IPS-18a (cell line): ENCODE measurements at regions not wholly inside any gene's neighbourhood (a gene's known extent, or its start where the extent isn't known, plus 50 kb on each side); places are given as distances from the start of the nearest gene placed in this dataset.

ENCODE experiments used
- H3K27ac ChIP-seq: one replicate; pipeline ENCODE4 v1.5.1; 2013; ENCODE audit warnings: low read length
- H3K27me3 ChIP-seq: one replicate; pipeline ENCODE4 v1.6.1; 2013; ENCODE audit warnings: mild to moderate bottlenecking, low read length; ENCODE audit not compliant: control insufficient read depth, insufficient read depth
- H3K36me3 ChIP-seq: one replicate; pipeline ENCODE4 v1.6.1; 2013; ENCODE audit warnings: low read depth, low read length; ENCODE audit not compliant: control insufficient read depth
- H3K4me1 ChIP-seq: one replicate; pipeline ENCODE4 v1.6.1; 2013; ENCODE audit warnings: low read depth, low read length; ENCODE audit not compliant: control insufficient read depth
- H3K4me3 ChIP-seq: one replicate; pipeline ENCODE4 v1.5.1; 2013; ENCODE audit warnings: low read length
- H3K9ac ChIP-seq: one replicate; pipeline ENCODE4 v1.6.1; 2013; ENCODE audit warnings: mild to moderate bottlenecking, low read length, moderate library complexity
- H3K9me3 ChIP-seq: one replicate; pipeline ENCODE4 v1.6.1; 2013; ENCODE audit warnings: low read depth, low read length; ENCODE audit not compliant: control insufficient read depth

DNA sequence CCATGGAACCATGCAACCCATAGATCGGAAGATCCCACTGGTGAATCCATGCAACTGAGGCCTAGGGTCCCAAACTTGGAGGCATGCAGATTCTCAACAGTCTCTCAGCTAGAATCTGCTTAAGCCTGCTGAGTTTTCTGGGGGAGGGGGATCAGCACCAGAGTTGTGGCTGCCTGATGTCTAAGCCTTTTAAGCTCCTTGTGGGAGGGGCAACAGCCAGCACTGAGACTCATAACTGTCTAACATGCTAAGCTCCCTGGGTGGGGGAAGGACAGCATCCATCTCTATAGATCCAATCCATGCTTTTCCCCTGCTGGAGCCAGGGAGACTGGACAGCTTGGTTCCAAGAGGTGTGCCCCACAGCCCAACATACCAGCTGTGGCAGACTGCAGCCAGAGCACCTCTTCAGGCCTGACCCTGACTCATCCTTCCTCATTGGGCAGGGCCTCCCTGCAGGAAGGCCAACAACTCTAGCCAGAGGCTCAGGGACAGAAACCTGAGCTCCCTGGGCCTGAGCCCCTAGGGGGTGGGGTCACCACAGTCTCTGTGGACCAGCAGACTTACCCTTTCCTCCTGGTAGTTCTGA, 300.1 kb upstream of the SLC7A11 start:
- no peaks in the 10 kb centered on the region for H3K27me3 ChIP-seq

DNA sequence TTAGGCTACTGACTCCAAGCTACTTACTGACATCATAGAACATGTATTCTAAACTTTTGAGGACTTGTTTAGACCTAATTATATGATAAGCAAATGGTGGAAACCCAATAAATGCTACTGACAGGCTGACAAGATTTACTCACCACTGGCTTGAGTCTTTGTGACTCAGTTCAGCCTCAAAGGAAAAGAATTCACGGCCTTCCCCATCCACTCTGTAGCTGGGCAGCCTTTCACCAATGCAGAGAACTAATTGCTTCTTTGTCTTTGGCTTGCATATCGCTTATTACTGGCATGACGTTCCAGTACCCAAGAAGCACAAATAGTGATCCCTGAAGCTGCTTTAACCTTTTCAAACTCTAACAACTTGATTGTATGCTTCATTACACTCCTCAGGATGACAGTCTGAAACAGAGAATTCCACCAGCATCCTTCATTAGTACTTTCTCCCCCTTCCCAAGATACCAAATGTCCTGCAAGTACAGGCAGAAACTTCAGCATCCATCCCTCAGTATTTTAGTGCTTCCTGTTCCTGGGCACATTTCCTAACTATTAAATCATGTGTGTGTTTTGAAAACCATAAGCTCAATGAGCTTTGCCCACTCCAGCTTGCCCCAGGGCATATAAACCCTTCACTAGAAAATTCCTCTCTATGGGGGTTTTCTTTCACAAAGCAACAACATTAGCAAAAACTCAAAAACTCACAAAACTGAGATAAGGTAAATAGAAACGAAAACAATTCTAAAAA, 298.1 kb upstream of the SLC7A11 start:
- Histone ChIP-seq H3K27me3 (no peaks in the 10 kb centered on the region), H3K9ac (no peak overlapping the region), H3K4me1 (no peaks in the 10 kb centered on the region), H3K36me3 (no peaks in the 10 kb centered on the region), H3K27ac (no peak overlapping the region), H3K9me3 (no peaks in the 10 kb centered on the region), H3K4me3 (no peak overlapping the region)

More for the DNA sequence above, 300.1 kb upstream of the SLC7A11 start:
- Histone ChIP-seq H3K9ac (no peak overlapping the region), H3K27ac (no peak overlapping the region), H3K4me1 (no peaks in the 10 kb centered on the region), H3K9me3 (no peaks in the 10 kb centered on the region), H3K36me3 (no peaks in the 10 kb centered on the region), H3K4me3 (no peak overlapping the region)

DNA sequence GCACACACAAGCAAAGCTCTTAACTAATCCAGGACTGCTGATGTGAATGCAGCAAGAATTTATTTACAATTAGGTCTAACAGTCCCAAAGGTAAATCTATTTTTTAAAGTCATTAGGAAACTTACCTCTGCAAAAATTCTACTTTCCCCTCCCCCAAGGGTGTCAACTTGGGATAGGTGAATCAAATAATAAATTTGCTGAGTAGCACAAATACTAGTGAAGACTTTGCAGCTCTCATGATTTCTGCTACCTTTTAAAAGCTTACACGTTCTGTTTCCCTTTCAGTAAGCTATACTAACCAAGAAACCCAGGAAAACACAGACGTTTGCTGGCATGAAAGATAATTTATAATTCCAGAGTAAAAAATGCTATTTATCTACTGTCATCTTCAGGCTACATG, 296.6 kb upstream of the SLC7A11 start:
- no peak overlapping the region for H3K27ac ChIP-seq
- no peaks in the 10 kb centered on the region for H3K36me3 ChIP-seq
- H3K9ac ChIP-seq, result no peak overlapping the region
- H3K27me3 ChIP-seq, result no peaks in the 10 kb centered on the region
- no peaks in the 10 kb centered on the region for H3K4me1 ChIP-seq
- H3K9me3 ChIP-seq, result no peaks in the 10 kb centered on the region
- no peak overlapping the region for H3K4me3 ChIP-seq

DNA sequence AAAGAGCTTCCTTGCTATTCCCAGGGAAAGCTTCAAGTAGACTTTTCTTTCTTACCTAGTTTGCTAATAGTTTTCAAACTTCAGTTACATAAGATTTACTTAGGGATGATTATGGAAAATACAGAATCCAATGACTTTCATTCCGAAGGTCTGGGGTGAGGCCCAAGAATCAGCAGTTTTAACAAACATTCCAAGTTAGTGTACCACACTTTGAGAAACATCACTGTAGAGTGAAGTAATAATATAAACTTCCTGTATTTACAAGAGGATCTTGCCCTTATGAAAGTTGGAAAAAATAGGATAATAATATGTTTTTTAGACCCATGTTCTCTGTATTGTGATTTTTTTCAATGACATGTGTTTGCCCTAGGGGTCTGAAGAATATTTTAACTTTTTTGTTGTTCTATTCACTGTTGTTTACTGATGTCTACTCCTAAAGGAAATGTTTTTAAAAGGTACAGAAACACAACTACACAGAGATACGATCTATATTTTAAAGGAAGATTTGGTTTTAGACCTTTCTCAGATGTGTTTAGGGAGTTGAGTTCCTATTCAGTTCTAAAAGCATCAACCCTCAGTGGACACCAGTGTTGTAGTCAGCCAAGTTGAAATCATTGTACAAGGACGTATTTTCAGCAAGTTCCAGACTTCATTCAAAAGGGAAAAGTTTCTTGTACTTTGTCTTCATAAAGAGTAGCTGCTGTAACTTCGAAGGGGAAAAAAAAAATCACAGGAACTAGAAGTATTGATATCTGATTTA, 295.8 kb upstream of the SLC7A11 start:
- Histone ChIP-seq H3K4me1 (no peaks in the 10 kb centered on the region), H3K27ac (no peak overlapping the region), H3K36me3 (no peaks in the 10 kb centered on the region), H3K9ac (no peak overlapping the region), H3K27me3 (no peaks in the 10 kb centered on the region), H3K9me3 (no peaks in the 10 kb centered on the region), H3K4me3 (no peak overlapping the region)

DNA sequence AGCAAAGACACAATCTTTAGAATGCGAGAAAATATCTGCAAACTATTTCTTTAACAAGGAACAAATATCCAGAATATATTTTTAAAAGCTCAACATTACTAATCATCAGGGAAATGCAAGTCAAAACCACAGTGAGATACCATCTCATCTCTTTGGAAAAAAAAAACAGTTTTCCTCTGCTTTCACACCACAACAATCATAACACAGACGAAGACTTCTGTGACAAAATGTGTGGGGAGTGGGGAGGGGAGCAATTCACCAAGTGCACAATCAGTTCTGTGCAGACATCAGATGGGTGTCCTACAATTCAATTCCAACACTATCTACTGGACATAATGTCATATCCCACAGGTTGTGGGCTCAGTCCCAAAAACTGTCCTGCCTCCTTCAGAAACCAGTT, 293.2 kb upstream of the SLC7A11 start:
- no peak overlapping the region for H3K27ac ChIP-seq
- no peaks in the 10 kb centered on the region for H3K36me3 ChIP-seq
- no peaks in the 10 kb centered on the region for H3K4me1 ChIP-seq
- no peaks in the 10 kb centered on the region for H3K27me3 ChIP-seq
- no peak overlapping the region for H3K9ac ChIP-seq
- peaks cover 6% of the 10 kb centered on the region for H3K9me3 ChIP-seq
- H3K4me3 ChIP-seq, result no peak overlapping the region

DNA sequence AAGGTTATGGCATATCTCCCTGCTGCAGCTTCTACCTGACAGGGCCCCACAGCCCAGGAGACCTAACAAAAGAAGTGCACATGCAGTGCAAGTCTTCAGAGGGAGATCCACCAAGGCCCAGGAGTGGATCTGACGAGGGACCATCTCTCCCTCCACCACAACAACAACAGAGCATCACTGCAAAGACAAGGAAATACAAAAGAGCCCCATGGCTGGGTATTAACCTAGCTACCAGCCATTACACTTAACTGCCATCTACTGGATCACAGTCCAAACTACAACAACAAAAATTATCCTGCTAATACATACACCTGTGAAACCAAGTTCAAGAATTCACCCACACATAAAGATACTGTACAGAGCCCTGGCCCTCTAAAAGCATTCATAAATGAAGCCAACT, 280.2 kb upstream of the SLC7A11 start:
- Histone ChIP-seq H3K36me3 (no peaks in the 10 kb centered on the region), H3K9ac (no peak overlapping the region), H3K9me3 (no peaks in the 10 kb centered on the region), H3K4me1 (no peaks in the 10 kb centered on the region), H3K27me3 (no peaks in the 10 kb centered on the region), H3K4me3 (no peak overlapping the region), H3K27ac (no peak overlapping the region)

DNA sequence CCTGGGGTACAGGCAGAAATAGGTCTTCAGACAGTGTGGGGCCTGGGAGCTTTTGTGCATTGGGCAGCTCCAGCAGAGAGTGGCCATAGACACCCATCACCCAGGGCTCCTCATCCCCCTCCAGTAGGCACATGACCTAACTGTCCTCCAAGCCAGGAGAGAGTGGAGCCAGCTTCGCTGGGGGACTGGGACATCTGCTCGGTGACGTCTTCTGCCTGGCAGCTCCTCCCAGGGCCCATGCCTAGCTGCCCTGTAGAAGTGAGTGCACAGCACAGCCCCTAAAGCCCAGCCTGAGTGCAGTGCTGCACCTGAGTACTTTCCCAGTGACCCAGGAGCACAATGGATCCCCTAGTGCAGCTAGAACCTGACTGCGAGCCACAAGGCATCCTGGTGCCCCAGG, 279.7 kb upstream of the SLC7A11 start:
- Histone ChIP-seq H3K36me3 (no peaks in the 10 kb centered on the region), H3K9me3 (no peaks in the 10 kb centered on the region), H3K27ac (no peak overlapping the region), H3K27me3 (no peaks in the 10 kb centered on the region), H3K4me1 (no peaks in the 10 kb centered on the region), H3K4me3 (no peak overlapping the region), H3K9ac (no peak overlapping the region)

DNA sequence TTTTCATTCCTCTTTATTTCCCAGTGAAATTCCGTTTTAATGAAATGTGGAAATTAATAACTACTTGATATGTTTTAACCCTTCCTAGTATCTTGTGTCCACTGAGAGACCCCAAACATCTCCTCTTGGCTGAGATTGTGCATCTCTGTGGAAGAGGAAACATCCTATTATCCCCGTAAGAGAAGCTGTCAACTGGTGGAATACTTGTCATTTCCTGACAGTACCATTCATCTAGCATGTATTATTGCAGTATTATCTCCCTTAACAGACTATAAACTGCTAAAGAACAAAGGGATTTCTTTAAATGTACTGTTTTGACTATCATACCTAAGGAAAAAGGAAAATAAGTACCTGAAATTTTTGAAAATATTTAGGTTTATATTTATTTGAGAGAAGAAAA, 277.3 kb upstream of the SLC7A11 start:
- Histone ChIP-seq H3K4me1 (no peaks in the 10 kb centered on the region), H3K9ac (no peak overlapping the region), H3K36me3 (no peaks in the 10 kb centered on the region), H3K4me3 (no peak overlapping the region), H3K27ac (no peak overlapping the region), H3K27me3 (no peaks in the 10 kb centered on the region), H3K9me3 (no peaks in the 10 kb centered on the region)

DNA sequence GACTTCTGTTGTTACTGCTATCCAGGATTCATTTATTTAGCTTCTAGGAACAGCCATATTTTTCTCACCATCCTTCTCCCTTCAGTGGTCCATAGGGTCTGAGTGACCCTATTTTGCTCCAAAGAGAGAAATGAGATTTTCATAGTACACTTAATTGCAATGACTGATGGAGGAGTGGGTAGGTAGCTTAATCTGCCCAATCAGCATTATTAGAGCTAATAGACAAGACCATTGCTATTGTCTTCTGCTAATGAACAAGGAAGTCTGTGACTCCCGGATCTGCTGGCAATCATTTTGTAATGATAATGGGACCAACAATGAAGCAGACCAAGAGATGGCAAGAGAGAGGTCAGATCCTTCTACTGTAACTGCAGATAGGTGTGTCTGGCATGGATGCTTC, 271.4 kb upstream of the SLC7A11 start:
- Histone ChIP-seq H3K36me3 (no peaks in the 10 kb centered on the region), H3K9me3 (no peaks in the 10 kb centered on the region), H3K4me3 (no peak overlapping the region), H3K4me1 (no peaks in the 10 kb centered on the region), H3K27me3 (no peaks in the 10 kb centered on the region), H3K27ac (no peak overlapping the region), H3K9ac (no peak overlapping the region)

DNA sequence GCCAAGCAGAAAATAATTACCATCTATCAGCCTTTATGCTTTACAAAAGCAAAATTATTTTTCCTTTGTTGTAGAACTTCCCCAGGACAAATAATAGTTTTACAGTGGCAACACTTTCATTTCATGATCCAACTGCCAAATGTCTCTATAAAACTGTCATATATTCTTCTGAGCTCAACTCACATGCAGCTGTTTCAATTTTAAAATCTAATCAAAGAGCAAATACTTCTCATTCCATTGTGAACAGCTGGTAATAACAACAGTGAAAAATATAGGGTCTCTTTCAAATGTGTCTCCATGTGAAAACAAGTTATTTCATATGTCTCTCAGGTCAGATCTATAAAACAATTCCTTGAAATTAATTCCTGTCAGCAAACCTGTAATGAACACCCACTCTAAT, 270.6 kb upstream of the SLC7A11 start:
- Histone ChIP-seq H3K36me3 (no peaks in the 10 kb centered on the region), H3K4me1 (no peaks in the 10 kb centered on the region), H3K27ac (no peak overlapping the region), H3K27me3 (no peaks in the 10 kb centered on the region), H3K9me3 (no peaks in the 10 kb centered on the region), H3K4me3 (no peak overlapping the region), H3K9ac (no peak overlapping the region)

DNA sequence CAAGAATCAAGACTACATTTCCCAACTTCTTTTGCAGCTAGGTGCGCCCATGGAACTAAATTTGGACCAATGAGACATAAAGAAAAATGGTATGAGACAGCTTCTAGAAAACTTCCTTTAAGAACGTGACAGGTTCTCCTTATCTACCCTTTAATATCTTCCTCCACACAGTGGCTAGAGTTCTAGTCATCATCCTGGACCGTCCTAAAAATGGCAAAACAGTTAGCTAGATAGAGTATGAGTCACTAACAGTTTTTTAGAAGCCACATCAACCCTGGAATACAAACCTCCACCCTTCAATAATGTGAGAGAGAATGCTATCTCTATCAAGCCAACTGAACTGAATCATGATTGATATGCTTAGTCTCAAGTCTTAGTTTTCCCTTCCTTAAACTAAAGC, 267.9 kb upstream of the SLC7A11 start:
- H3K9ac ChIP-seq, result no peak overlapping the region
- H3K27me3 ChIP-seq, result no peaks in the 10 kb centered on the region
- no peaks in the 10 kb centered on the region for H3K4me1 ChIP-seq
- H3K27ac ChIP-seq, result no peak overlapping the region
- no peaks in the 10 kb centered on the region for H3K9me3 ChIP-seq
- no peak overlapping the region for H3K4me3 ChIP-seq
- H3K36me3 ChIP-seq, result no peaks in the 10 kb centered on the region
